Adrenal gland (tissue), 5 donors: ENCODE measurements at regions not wholly inside any gene's neighbourhood (a gene's known extent, or its start where the extent isn't known, plus 50 kb on each side); places are given as distances from the start of the nearest gene placed in this dataset.

Experiments used
- CTCF ChIP-seq, 6 experiments: fragments of 450-650 bp in 4 of 6; fragments of 200-600 bp in 2 of 6; sonication (generic) in 1 of 6; IDR thresholded peaks; 1 replicate in 5 of 6; 2 replicates in 1 of 6; pipeline versions ENCODE4 v1.5.1 to v1.8.0; 2016 to 2021; ENCODE audit warnings: antibody characterized with exemption in 6 of 6, mild to moderate bottlenecking in 2 of 6, moderate library complexity in 1 of 6
- POLR2A ChIP-seq, 2 donors: fragments of 450-650 bp; IDR thresholded peaks; one replicate each; pipeline ENCODE4 v1.6.1; 2017; ENCODE audit warnings: antibody characterized with exemption in 2 of 2, mild to moderate bottlenecking in 2 of 2, moderate library complexity in 1 of 2
- donor health status: DM: no; HTN: no; CAD: no.

- TF ChIP-seq CTCF (IDR thresholded peaks at IDR 0.05) (no peak), POLR2A (IDR thresholded peaks at IDR 0.05) (no peak)
Observed at GRCh38 chr18:22273101-22274039, 104.0 kb downstream of the GATA6 start.
